ENCODE measurements at regions not wholly inside any gene's neighbourhood (a gene's known extent, or its start where the extent isn't known, plus 50 kb on each side); places are given as distances from the start of the nearest gene placed in this dataset.

DNA sequence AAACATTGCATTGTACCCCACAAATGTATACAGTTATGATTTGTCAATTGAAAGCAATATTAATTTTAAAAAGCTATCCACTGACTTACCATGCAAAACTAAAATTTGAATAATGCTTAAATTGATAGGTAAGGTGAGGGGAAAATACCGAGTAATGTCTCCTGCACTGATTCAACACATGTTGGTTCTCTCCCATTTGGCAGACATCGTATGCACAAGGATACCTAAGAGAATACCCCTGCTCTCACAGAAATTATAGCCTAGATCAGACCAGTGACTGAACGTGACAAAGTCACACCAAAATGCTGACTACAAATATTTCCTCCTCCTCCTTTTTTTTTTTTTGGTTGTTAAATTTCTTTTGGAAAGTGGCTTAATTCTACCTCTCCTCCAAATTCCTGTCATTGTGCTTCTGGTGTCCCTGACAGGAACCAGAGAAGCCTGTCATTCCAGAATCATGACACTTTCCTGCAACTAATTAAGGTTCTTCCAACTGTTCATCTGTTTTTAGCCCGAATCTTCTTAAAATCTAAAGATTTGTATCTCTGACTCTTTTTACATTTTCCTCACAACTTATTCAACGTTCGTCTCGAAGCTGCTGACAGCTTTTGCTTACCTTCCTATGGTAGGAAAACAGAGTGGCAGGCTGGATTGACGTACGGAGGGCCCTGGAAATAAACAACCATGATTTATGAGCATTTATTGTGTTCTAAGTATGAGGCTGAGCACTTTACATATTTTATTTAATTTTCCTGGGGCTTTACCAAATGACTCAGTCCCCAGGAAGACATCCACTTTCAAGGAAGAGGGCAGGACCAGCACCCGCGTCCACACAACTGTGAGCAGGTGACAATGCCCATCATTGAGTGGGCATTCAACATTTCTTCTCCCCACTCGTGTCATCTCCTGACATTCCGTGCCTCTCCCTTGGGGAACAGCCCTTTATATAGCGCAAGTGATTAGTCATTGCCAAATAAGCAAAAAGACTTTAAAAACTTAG, 57.9 kb upstream of the KCNE2 start:
- TF ChIP-seq, protein P1, sequence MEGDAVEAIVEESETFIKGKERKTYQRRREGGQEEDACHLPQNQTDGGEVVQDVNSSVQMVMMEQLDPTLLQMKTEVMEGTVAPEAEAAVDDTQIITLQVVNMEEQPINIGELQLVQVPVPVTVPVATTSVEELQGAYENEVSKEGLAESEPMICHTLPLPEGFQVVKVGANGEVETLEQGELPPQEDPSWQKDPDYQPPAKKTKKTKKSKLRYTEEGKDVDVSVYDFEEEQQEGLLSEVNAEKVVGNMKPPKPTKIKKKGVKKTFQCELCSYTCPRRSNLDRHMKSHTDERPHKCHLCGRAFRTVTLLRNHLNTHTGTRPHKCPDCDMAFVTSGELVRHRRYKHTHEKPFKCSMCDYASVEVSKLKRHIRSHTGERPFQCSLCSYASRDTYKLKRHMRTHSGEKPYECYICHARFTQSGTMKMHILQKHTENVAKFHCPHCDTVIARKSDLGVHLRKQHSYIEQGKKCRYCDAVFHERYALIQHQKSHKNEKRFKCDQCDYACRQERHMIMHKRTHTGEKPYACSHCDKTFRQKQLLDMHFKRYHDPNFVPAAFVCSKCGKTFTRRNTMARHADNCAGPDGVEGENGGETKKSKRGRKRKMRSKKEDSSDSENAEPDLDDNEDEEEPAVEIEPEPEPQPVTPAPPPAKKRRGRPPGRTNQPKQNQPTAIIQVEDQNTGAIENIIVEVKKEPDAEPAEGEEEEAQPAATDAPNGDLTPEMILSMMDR (IDR thresholded peaks at IDR 0.05), result no peak
- no peak for TF ChIP-seq POLR2A (IDR thresholded peaks at IDR 0.05)
- TF ChIP-seq POLR2AphosphoS5 (IDR thresholded peaks at IDR 0.05), result no peak

Data from prostate gland (tissue), 2 donors.